ENCODE measurements at regions not wholly inside any gene's neighbourhood (a gene's known extent, or its start where the extent isn't known, plus 50 kb on each side); places are given as distances from the start of the nearest gene placed in this dataset.
"Not testable (repeated sequence)": the region's sequence is repeated elsewhere in the genome, so short reads cannot be mapped to it uniquely, and the experiment has no call there.

DNA sequence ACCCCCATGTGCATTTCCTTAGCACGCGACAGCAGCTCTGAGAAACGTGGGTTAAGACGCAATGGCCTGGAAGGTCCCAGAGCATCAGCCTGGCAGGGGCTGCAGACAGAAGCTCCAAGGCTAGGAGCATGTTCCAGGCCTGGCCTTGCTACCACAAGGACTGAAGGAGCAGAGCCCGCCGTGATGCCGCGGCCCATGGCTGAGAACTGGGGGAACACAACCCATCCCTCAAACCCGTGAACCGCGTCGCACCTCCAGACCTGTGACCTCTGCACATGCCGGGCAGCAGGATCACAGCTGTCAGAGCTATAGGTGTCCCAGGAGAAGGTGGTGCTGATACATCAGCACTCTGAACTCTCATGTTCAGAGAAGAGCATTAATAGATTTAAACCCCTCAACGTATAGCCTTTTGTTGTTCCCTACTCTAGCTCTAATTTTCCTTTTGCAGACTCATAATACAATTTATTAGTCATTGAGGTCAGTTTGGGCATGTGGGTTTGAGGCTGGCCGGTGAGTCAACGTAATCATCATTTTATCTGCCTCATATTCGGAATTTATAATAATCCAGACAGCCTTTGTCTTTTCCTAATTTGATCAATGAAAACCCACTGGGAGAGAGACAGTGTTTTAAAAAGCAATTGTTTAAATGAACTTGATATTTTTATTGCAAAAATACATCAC lies 222.5 kb upstream of the TCERG1L start:
- no peak for DNase-seq

DNA sequence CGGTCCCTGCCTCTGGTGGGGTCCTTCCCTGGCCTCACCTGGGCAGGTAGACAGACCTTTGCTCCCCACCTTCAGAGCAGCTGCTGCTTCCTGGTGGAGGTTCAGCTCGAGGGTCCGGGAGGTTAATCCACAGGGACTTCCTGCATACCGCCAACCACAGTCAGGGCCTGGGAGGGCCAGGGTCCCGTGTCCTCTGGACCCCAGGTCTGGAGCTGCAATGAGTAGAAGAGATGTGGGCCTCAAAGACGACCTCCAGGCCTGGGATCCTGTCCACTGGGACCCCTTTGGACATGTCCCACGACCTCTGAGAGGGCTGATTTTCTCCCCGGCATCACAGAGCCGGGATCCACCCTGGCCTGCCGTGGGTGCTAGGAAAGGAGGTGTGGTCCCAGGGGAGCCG lies 223.3 kb upstream of the TCERG1L start:
- DNase-seq, result no peak

DNA sequence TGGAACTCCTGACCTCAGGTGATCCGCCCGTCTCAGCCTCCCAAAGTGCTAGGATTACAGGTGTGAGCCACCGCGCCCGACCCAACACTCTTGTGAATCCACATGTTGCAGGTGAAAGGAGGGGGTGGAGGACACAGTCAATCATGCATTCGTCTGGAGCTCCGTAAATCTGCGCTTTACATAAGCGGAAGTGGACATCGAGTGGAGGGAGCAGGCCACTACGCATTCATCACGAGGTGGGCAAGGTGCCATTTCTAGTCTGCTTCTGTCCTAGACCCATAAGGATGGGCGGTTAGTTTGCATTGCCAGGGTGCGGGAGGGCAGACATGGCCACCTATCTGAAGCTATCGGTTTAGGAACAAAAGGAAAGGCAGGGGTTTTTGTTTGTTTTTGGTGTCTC lies 225.2 kb upstream of the TCERG1L start:
- no peak for DNase-seq

DNA sequence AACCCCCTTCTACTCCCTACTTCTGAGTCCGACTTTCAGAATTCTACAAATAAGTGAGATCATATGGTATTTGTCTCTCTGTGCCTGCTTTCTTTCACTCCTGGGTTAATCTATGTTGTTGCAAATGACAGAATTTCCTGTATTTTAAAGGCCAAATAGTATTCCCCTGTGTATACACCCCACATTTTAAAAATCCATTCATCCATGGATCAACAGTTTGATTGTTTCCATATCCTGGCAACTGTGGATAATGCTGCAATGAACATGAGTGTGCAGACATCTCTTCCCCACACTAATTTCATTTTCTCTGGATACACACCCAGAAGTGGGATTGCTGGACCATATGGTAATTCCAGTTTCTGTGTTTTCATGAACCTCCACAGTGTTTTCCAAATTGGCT lies 225.8 kb upstream of the TCERG1L start:
- no peak for DNase-seq

DNA sequence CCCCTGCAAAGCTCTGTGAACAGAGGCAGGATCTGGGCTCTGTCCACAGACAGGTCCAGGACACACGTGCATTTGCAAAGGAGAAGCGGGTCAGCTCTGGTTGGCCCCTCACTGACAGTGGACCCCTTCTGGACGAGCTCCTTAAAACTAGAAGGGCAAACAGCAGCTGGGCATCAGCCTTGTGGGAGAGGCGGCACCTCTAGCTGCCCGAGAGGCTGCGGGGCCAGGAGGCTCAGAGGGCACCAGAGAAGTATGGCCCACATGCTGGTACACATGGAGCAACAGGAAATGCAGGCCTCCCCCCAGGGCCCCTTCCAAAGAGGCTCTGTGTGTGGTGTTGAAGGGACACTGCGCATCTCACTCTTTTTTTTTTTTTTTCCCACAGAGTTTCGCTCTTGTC lies 233.0 kb upstream of the TCERG1L start:
- no peak for DNase-seq

DNA sequence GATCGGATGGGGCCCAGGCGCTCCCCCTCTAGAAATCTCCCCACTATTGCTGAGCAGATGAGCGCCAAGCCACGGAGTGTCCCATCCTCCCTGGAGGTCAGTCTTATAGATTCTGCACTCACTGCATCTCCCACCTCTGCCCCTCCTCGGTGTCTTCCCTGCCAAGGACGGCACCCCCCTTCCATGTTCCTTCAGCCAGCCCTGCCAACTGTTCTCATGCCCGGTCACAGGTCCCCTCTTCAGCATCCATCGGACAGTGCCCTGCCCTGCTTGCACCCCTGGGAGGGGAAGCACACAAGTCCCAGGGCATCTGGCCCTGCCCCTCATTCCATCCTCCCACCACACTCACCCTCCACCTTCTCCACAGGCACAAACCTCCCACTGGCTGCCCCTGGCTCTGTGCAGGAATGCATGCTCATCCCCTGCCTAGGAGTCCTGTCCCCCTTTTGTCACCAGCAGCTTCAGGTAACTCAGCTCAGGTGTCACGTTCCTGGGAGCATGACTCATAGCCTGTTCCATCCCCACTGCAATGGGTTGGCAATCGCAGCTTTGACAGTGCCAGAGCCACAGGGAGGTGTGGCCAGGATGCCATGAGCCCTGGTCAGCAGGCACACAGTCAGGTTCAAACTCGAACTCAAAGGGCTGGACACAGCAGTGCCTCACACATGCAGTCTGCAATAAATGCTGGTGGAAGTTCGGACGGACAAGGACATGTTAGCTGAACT lies 234.7 kb upstream of the TCERG1L start:
- DNase-seq, result no peak

DNA sequence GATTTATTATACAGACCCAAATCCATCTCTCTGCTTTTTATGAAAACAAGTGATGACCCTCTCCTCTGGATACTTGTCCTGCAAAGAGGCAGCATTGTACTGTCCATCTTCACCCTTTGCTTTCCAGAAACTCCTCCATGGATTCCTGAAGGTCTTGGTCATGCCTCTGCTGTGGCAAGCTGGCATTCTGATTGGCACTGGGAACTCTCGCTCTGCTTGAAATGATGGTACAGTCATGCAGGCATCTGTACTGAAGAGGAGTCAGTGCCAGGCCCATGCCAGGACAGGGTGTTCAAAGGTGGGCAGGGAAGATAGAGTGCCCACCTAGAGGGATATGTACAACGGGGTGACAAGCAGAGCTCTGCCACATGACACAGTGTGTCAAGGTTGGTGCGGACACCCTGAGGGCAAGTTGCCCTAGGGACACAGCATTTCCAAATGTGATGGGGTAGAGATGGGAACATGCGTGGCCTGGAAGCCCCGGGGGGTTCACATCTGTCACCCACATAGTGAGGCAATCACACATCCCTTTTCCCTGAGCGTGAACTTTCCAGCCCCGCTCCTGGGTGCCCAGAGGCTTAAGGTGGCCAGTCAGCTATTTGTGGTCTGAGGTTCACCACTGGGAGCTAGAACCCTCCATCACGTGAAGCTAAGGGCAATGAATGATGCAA lies 235.7 kb upstream of the TCERG1L start:
- DNase-seq, result no peak

DNA sequence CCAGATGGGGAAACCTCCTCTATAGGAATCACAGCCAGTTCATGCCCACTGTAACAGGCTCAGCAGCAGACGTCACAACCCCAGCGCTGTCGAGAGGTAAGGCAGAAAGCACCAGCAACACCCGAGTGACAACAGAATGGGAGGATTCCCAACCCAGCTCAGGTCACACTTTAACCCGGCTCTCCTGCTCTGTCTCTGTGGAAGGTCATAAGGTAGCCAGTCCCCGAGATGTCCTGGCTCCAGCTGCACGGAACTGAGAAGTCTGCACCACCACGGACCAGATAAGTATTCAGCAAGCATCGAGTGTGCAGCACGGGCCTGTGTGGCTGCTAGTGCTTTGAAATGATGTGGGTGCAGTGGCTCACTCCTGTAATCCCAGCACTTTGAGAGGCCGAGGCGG lies 236.7 kb upstream of the TCERG1L start:
- DNase-seq, result no peak

DNA sequence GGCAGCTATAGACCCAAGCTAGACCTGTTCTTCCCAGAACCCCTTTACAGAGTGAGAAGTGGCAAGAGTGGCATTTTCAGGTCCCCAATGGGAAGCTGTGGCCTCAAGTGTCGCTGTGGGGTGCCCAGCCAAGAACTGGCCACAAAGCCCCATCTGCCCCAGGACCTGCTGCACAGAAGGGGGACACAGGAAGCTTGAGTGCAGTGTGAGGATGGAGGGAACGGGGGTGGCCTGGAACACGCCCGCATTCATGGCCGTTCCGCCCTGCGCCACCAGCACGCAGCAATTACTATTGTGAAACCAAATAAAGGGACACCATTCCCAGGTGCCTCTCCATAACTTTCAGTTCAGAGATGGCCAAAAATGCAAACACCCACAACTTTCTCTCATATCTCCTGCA lies 237.6 kb upstream of the TCERG1L start:
- no peak for DNase-seq

DNA sequence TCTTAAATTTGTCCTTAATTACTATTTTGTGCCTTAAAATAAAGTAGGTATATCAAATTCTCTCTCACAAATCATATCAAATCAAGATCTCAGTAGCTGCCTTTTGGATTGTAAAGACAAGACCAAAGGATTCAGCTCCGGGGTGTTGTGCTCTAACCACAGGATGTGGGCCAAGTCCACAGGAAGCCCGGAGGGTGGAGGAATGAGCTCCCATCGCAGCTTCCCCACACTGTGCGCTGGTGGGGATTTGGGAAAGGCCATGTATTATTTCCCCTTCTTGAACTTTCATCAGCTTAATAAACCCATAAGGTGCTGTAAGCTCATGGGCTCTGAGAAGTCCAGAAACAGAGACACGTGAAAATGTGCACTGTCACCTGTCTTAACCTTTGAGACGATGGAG lies 241.6 kb upstream of the TCERG1L start:
- no peak for DNase-seq

DNA sequence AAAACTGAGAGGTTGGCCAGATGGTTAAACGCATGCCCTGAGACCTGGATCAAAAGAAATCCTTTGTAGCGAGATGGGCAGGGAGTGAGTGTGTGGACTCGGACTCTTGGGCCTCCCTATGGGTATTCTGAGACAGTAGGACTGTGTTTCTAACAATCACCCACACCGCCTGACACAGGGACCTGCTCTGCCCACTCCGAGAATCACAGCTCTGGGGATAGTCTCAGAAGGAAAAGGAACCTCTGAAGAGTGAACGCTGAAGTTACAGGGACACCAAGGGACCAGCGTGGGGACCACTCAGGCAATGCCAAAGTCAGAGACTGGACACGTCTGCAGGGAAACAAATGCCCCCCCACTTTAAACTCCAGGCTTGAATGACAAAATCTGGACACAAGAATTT lies 242.1 kb upstream of the TCERG1L start:
- no peak for DNase-seq

DNA sequence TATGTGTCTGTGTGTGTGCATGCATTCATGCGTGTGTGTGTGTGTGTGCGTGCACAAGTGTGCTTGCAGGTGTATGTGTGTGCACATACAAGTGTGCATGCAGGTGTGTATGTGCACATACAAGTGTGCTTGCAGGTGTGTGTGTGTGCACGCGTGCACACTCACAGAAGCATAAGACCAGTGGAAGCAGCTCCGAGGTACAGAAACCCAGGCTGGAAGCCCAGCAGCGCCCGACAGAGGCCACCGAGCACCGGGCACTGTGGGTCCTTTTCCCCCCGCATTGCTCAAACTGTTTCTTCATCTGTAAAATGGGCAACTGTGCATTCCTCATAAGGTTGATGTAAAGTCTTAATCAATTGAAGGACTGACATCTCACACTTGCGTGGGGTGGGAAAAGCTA lies 243.3 kb upstream of the TCERG1L start:
- DNase-seq, result no peak

DNA sequence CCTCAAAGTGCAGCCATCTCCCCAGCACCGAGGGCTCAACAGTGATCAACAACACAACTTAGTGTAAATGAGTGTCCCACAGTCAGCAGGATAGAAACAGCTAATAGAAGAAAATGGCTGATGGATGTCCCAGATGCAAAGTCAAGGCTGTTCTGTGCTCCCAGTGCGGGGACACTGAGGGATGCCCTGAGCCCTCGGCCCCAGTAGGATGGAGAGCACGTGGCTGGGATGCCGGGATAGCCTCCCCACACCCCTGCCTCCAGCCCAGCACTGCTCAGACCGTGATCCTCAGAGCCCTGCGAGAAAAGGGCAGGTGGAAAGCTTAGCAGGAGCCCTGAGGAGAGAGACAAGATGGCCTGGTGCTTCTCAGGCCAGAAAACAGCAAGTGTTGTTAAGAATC lies 243.9 kb upstream of the TCERG1L start:
- no peak for DNase-seq

DNA sequence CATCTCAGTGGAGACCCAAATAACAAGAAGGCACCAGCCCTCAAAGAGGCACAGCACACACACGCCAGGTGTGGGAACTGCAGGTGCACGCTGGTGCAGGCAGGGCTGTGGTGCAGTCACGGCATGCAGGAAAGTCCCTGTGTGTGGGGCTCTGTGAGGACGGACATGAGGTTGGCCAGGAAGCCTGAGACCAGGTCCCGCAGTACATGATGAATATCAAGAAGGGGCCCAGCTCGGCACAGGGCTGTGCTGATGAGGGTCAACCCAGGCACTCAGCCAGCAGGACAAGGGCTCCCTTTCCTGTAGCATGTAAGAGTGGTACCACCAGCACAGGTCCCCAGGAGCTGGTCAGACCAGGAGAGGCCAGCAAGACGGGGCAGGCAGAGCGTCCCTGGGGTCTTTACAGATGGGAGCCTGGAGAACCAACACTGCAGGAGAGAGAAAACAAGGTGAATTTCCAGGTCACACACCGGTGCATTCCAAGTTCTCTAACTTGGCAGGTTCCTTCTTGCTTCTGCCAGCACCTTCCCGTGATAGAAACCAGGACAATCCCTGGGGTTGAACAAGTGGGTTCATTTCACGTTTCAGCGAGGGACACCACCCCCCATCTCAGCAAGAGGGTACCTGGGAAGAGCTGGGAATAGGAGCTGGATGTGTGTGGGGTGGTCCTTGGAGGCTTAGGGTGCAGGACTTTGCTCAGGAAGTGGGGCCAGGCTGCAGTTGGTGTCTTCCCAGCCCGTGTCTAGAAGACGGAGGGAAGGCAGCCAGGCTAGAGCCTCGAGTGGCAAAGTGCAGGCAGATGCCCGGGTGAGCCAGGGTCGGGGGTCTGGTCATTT lies 244.8 kb upstream of the TCERG1L start:
- no peak for DNase-seq

DNA sequence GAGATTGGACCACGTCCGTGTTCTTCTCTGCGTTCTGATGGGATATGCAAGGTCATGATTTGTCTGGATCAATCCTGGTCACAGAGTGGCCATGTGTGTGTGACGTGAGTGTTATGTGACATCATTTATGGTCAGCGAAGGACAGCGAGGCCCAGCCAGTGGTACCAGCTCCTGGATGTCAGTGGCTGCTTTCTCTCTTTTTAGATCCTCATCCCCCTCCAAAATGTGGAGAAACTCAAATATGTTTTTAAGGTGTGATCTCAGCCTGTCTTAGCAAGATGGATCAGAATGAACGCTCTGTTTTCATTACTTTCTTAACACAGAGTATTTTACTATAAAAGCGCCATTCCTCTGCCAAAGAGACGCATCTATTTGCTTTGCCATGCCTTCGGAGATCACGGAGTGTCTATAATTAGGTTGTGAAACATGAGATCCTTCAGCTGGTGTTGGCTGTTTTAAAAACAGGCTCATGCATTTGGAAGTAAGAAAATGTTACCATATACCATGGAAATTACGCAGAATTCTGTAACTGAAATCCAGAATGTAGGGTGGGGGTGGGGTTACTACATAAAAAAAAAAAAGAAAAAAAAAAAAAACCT lies 245.5 kb upstream of the TCERG1L start:
- no peak for DNase-seq

DNA sequence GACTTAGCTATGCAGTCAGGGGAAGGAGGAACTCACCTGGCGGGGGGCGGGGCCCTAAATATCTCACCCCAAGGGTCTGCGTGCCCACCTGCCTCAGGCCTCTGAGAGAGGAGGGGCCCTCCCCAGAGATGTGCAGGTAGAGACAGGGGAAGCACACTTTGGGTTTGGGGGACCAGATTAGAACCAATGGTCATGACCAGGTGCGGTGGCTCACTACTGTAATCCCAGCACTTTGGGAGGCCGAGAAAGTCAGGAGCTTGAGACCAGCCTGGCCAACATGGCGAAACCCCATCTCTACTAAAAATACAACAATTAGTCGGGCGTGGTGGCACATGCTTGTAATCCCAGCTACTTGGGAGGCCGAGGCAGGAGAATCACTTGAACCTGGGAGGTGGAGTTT lies 246.4 kb upstream of the TCERG1L start:
- not testable (repeated sequence) for DNase-seq

DNA sequence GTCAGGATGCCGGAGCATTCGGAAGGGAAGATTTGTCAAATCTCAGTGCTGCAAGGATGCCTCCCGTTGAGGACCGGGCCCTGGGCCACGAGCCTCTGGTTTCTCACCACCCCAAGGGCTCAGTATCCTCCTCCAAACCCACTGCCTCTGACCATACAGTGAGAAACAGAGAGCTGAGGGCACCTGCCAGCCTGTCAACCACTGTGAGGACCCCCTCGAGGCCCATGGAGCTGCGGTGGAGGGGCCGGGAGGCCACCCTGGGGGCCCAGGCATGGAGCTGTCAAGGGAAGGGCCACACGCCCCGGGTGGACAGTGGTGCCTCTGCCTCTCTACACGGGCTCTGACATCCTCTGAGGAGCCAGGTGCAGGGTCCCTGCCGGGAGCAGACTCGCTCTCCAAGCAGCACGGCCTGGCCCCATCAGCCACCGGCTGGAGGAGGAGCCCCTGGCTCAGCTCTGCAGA lies 248.0 kb upstream of the TCERG1L start:
- no peak for DNase-seq

DNA sequence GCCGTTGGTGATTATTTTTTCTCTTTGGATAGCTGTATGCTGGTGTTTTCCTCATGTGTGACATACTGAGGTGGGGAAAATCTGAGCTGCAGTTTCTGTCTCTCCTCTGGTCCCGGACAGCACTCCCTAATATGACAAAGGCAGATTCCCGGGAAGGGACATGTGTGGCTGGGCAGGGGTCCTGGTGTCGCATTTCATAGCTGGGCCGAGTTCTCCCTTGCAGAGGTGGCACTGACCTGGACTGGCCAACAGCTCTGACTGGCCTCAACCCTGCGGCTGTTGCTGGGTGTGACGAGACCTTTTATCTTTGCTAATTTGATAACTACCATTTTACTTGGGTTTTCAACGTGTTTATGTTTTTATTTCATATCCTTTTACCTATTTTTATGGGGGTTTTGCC lies 248.6 kb upstream of the TCERG1L start:
- no peak for DNase-seq

DNA sequence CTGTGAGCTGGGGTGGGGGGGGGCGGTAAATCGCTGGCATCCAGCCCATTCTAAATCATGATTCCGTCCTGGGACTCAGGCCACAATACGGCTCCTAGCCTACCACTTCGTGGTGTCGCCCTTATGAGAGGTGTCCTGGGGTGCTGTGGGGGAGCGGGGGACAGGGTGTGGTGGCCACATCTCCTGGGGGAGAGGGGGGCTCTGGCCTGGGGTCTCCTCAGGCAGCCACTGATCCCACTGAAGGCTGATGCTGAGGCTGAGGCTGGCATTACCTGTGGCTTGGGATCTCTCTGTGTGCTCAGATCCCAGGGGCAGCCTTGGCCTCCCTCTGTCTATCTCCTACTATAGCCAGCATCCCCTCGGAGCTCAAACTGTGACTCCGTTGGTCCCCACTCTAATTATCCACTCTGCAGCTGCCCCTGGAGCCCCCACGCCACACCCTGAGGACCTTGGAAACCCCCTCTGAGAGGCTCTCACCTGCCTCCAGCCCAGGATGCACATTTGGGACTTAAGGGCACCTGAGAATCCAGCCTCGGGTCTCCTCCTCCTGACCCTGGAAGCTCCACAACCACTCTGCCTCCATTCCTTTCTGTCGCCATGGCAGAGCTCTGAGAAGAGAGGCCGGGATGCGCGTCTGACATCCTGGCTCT lies 249.3 kb upstream of the TCERG1L start:
- no peak for DNase-seq

DNA sequence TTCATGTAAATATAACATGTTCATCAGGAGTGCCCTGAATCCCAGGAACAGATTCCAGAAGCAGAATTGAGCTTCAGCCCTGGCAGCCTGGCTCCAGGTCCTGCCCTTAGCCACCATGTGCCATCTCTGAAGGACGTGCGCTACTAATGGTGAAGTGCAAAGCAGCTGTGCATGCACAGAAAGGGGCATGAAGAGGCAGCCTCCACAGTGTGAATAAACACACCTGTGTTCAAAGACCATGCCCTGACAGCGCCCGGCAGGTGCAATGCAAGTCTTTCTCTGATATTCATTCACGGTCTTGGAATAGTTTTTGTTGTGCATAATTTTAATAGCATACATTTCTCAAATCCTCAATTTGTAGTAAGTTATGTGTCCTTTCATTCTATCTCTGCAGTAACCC lies 250.4 kb upstream of the TCERG1L start:
- DNase-seq, result peak; percentile 37

DNA sequence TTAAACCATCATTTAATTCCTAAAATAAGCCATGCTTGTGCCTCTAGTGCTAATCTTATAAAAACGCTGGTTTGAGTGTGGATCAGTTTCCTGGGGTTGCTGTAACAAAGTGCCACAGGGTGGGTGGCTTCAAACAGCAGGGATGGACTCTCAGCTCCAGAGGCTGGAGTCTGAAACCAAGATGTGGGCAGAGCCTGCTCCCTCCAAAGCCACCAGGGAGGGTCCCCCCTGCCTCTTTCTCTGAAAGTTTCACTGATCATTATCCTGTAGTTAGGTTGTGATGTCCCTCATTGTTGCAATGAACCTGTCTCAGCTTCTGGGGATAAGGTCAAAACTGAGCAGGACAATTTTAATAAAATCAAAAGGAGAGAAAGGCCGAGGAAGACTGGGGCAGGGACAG lies 251.9 kb upstream of the TCERG1L start:
- no peak for DNase-seq

Measured in NCI-H1105 (cell line).